ENCODE measurements at regions not wholly inside any gene's neighbourhood (a gene's known extent, or its start where the extent isn't known, plus 50 kb on each side); places are given as distances from the start of the nearest gene placed in this dataset.

GRCh38 chr3:21839176-21839575, 88.2 kb upstream of the ZNF385D start:
- TF ChIP-seq CTCF (IDR thresholded peaks at IDR 0.05; ENCODE audit: borderline replicate concordance, extremely low read depth, low read length, poor library complexity, severe bottlenecking) (no peak), EZH2 (IDR thresholded peaks at IDR 0.05; ENCODE audit: borderline replicate concordance, low read depth, low read length, severe bottlenecking) (no peak)

Measured in DND-41 (cell line).